CD8-positive, alpha-beta memory T cell (primary cell): ENCODE measurements at regions not wholly inside any gene's neighbourhood (a gene's known extent, or its start where the extent isn't known, plus 50 kb on each side); places are given as distances from the start of the nearest gene placed in this dataset.

ENCODE experiments used
- CTCF ChIA-PET: fragments of 350-600 bp; sonication (Branson Sonifier 250); formaldehyde crosslinking; loops from one replicate; lab custom pipeline; 2021; ENCODE audit warnings: antibody characterized with exemption; lab: Charles Lee
- POLR2A ChIA-PET: fragments of 350-600 bp; sonication (Branson Sonifier 250); formaldehyde crosslinking; loops from one replicate; lab custom pipeline; 2021; ENCODE audit warnings: antibody characterized with exemption; lab: Charles Lee
- DNase-seq, 5 donors: peaks; one replicate each; pipeline versions ENCODE4 v3.0.0 to v3.0.0-alpha.2; 2020 to 2022; ENCODE audit warnings: mixed read lengths in 1 of 5
- H3K27ac ChIP-seq: one replicate; pipeline ENCODE4 v1.7.0; 2013; ENCODE audit warnings: low read depth, mild to moderate bottlenecking, low read length, moderate library complexity
- H3K27me3 ChIP-seq: 2 replicates; pipeline ENCODE4 v1.7.0; 2013; ENCODE audit warnings: low read length, mild to moderate bottlenecking; ENCODE audit not compliant: insufficient read depth, poor library complexity, severe bottlenecking
- H3K36me3 ChIP-seq: 2 replicates; pipeline ENCODE4 v1.7.0; 2013; ENCODE audit warnings: mild to moderate bottlenecking, low read length, moderate library complexity; ENCODE audit not compliant: insufficient read depth
- H3K4me1 ChIP-seq: 2 replicates; pipeline ENCODE4 v1.7.0; 2013; ENCODE audit warnings: mild to moderate bottlenecking, low read length, moderate library complexity; ENCODE audit not compliant: insufficient read depth
- H3K4me3 ChIP-seq: 2 replicates; pipeline ENCODE4 v1.7.0; 2013; ENCODE audit warnings: mild to moderate bottlenecking, low read length
- H3K9me3 ChIP-seq: 2 replicates; pipeline ENCODE4 v1.7.0; 2013; ENCODE audit warnings: mild to moderate bottlenecking, low read length
- H3K27ac Mint-ChIP-seq, 8 donors: one replicate each; pipeline ENCODE4 v1.8.0; 2020 to 2021; ENCODE audit warnings: mixed read lengths in 8 of 8, mild to moderate bottlenecking in 6 of 8, inconsistent platforms in 3 of 8, moderate library complexity in 3 of 8
- H3K27me3 Mint-ChIP-seq, 2 donors: one replicate each; pipeline ENCODE4 v1.8.0; 2020 to 2021; ENCODE audit warnings: mixed read lengths in 2 of 2, mild to moderate bottlenecking in 1 of 2, moderate library complexity in 1 of 2
- H3K36me3 Mint-ChIP-seq, 3 donors: one replicate each; pipeline ENCODE4 v1.8.0; 2020 to 2021; ENCODE audit warnings: mixed read lengths in 3 of 3, inconsistent platforms in 1 of 3, mild to moderate bottlenecking in 1 of 3
- H3K4me1 Mint-ChIP-seq, 3 donors: one replicate each; pipeline ENCODE4 v1.8.0; 2020 to 2021; ENCODE audit warnings: mixed read lengths in 3 of 3, inconsistent platforms in 1 of 3, mild to moderate bottlenecking in 1 of 3
- H3K4me3 Mint-ChIP-seq, 7 donors: one replicate each; pipeline ENCODE4 v1.8.0; 2020 to 2021; ENCODE audit warnings: mixed read lengths in 7 of 7, mild to moderate bottlenecking in 6 of 7, moderate library complexity in 4 of 7, inconsistent platforms in 2 of 7
- H3K9me3 Mint-ChIP-seq, 5 donors: one replicate each; pipeline ENCODE4 v1.8.0; 2020 to 2022; ENCODE audit warnings: mixed read lengths in 5 of 5, mild to moderate bottlenecking in 3 of 5, moderate library complexity in 2 of 5, inconsistent platforms in 1 of 5

GRCh38 chr7:106488465-106488864 lies 172.5 kb downstream of the CCDC71L start:
- Histone ChIP-seq H3K27me3 (no peaks in the 10 kb centered on the region), H3K36me3 (no peaks in the 10 kb centered on the region), H3K4me1 (no peaks in the 10 kb centered on the region), H3K27ac (no peak overlapping the region), H3K4me3 (no peak overlapping the region), H3K9me3 (no peaks in the 10 kb centered on the region)
- H3K9me3 Mint-ChIP-seq: no peaks in the 10 kb centered on the region
- H3K27ac Mint-ChIP-seq: peak overlapping the region in 1 of 8 donors; percentile 34
- no peaks in the 10 kb centered on the region for H3K36me3 Mint-ChIP-seq
- ChIA-PET CTCF (no interaction called here), POLR2A (no interaction called here)
- H3K4me1 Mint-ChIP-seq: no peaks in the 10 kb centered on the region
- H3K4me3 Mint-ChIP-seq: no peak overlapping the region
- DNase-seq: no peak
- peaks cover 6 to 50% of the 10 kb centered on the region in 2 donors for H3K27me3 Mint-ChIP-seq

GRCh38 chr7:106487892-106488291 lies 173.1 kb downstream of the CCDC71L start:
- Histone ChIP-seq H3K4me1 (no peaks in the 10 kb centered on the region), H3K27ac (no peak overlapping the region), H3K4me3 (no peak overlapping the region), H3K27me3 (no peaks in the 10 kb centered on the region), H3K36me3 (no peaks in the 10 kb centered on the region), H3K9me3 (no peaks in the 10 kb centered on the region)
- no peak overlapping the region for H3K4me3 Mint-ChIP-seq
- H3K36me3 Mint-ChIP-seq: no peaks in the 10 kb centered on the region
- ChIA-PET POLR2A (no interaction called here), CTCF (no interaction called here)
- H3K27ac Mint-ChIP-seq: no peak overlapping the region
- peaks cover 6 to 52% of the 10 kb centered on the region in 2 donors for H3K27me3 Mint-ChIP-seq
- no peaks in the 10 kb centered on the region for H3K4me1 Mint-ChIP-seq
- no peak for DNase-seq
- no peaks in the 10 kb centered on the region for H3K9me3 Mint-ChIP-seq

- Histone ChIP-seq H3K27me3 (no peaks in the 10 kb centered on the region), H3K9me3 (no peaks in the 10 kb centered on the region), H3K36me3 (no peaks in the 10 kb centered on the region), H3K4me3 (no peak overlapping the region), H3K4me1 (no peaks in the 10 kb centered on the region), H3K27ac (no peak overlapping the region)
- no peaks in the 10 kb centered on the region for H3K9me3 Mint-ChIP-seq
- no peak for DNase-seq
- H3K27ac Mint-ChIP-seq: no peak overlapping the region
- H3K4me1 Mint-ChIP-seq: no peaks in the 10 kb centered on the region
- H3K36me3 Mint-ChIP-seq: no peaks in the 10 kb centered on the region
- ChIA-PET CTCF (no interaction called here), POLR2A (no interaction called here)
- no peak overlapping the region for H3K4me3 Mint-ChIP-seq
- H3K27me3 Mint-ChIP-seq: peaks cover 10 to 60% of the 10 kb centered on the region in 2 donors
Measured at GRCh38 chr7:106486331-106486730, 174.6 kb downstream of the CCDC71L start.

GRCh38 chr7:106485919-106486318 lies 175.0 kb downstream of the CCDC71L start:
- no peaks in the 10 kb centered on the region for H3K9me3 ChIP-seq
- POLR2A ChIA-PET: no interaction called here
- H3K36me3 Mint-ChIP-seq: no peaks in the 10 kb centered on the region
- no peaks in the 10 kb centered on the region for H3K4me1 ChIP-seq
- H3K9me3 Mint-ChIP-seq: no peaks in the 10 kb centered on the region
- no peak overlapping the region for H3K4me3 ChIP-seq
- no peaks in the 10 kb centered on the region for H3K4me1 Mint-ChIP-seq
- no peak for DNase-seq
- H3K36me3 ChIP-seq: no peaks in the 10 kb centered on the region
- H3K27ac Mint-ChIP-seq: no peak overlapping the region
- no peak overlapping the region for H3K27ac ChIP-seq
- H3K27me3 ChIP-seq: no peaks in the 10 kb centered on the region
- CTCF ChIA-PET: no interaction called here
- no peak overlapping the region for H3K4me3 Mint-ChIP-seq
- H3K27me3 Mint-ChIP-seq: peaks cover 7 to 61% of the 10 kb centered on the region in 2 donors

GRCh38 chr7:106485031-106485551 lies 175.9 kb downstream of the CCDC71L start:
- no peak overlapping the region for H3K27ac Mint-ChIP-seq
- H3K27ac ChIP-seq: no peak overlapping the region
- ChIA-PET POLR2A (no interaction called here), CTCF (no interaction called here)
- no peaks in the 10 kb centered on the region for H3K36me3 ChIP-seq
- no peaks in the 10 kb centered on the region for H3K36me3 Mint-ChIP-seq
- no peak overlapping the region for H3K4me3 ChIP-seq
- no peak overlapping the region for H3K4me3 Mint-ChIP-seq
- H3K4me1 Mint-ChIP-seq: no peaks in the 10 kb centered on the region
- H3K9me3 ChIP-seq: no peaks in the 10 kb centered on the region
- no peaks in the 10 kb centered on the region for H3K9me3 Mint-ChIP-seq
- no peaks in the 10 kb centered on the region for H3K27me3 ChIP-seq
- H3K4me1 ChIP-seq: no peaks in the 10 kb centered on the region
- no peak for DNase-seq
- peaks cover 5 to 56% of the 10 kb centered on the region in 2 donors for H3K27me3 Mint-ChIP-seq

- no peaks in the 10 kb centered on the region for H3K36me3 Mint-ChIP-seq
- DNase-seq: no peak
- H3K4me1 Mint-ChIP-seq: no peaks in the 10 kb centered on the region
- Histone ChIP-seq H3K4me3 (no peak overlapping the region), H3K9me3 (no peaks in the 10 kb centered on the region), H3K27me3 (no peaks in the 10 kb centered on the region), H3K27ac (no peak overlapping the region), H3K36me3 (no peaks in the 10 kb centered on the region), H3K4me1 (no peaks in the 10 kb centered on the region)
- H3K4me3 Mint-ChIP-seq: no peak overlapping the region
- ChIA-PET POLR2A (no interaction called here), CTCF (no interaction called here)
- peaks cover 6 to 51% of the 10 kb centered on the region in 2 donors for H3K27me3 Mint-ChIP-seq
- H3K9me3 Mint-ChIP-seq: no peaks in the 10 kb centered on the region
- no peak overlapping the region for H3K27ac Mint-ChIP-seq
Measured at GRCh38 chr7:106484562-106484961, 176.4 kb downstream of the CCDC71L start.

- H3K36me3 Mint-ChIP-seq: no peaks in the 10 kb centered on the region
- H3K9me3 Mint-ChIP-seq: no peaks in the 10 kb centered on the region
- no peaks in the 10 kb centered on the region for H3K4me1 Mint-ChIP-seq
- DNase-seq: no peak
- peaks cover 6 to 36% of the 10 kb centered on the region in 2 donors for H3K27me3 Mint-ChIP-seq
- POLR2A ChIA-PET: no interaction called here
- H3K4me3 Mint-ChIP-seq: no peak overlapping the region
- H3K9me3 ChIP-seq: no peaks in the 10 kb centered on the region
- H3K4me3 ChIP-seq: no peak overlapping the region
- H3K36me3 ChIP-seq: no peaks in the 10 kb centered on the region
- CTCF ChIA-PET: no interaction called here
- no peaks in the 10 kb centered on the region for H3K4me1 ChIP-seq
- no peak overlapping the region for H3K27ac Mint-ChIP-seq
- H3K27ac ChIP-seq: no peak overlapping the region
- H3K27me3 ChIP-seq: no peaks in the 10 kb centered on the region
Measured at GRCh38 chr7:106482091-106482490, 178.9 kb downstream of the CCDC71L start.

- H3K36me3 ChIP-seq: no peaks in the 10 kb centered on the region
- H3K36me3 Mint-ChIP-seq: no peaks in the 10 kb centered on the region
- no peak overlapping the region for H3K4me3 ChIP-seq
- DNase-seq: no peak
- no peak overlapping the region for H3K27ac ChIP-seq
- H3K4me1 Mint-ChIP-seq: no peaks in the 10 kb centered on the region
- peaks cover 6 to 34% of the 10 kb centered on the region in 2 donors for H3K27me3 Mint-ChIP-seq
- no peak overlapping the region for H3K4me3 Mint-ChIP-seq
- no peaks in the 10 kb centered on the region for H3K9me3 Mint-ChIP-seq
- no peak overlapping the region for H3K27ac Mint-ChIP-seq
- H3K9me3 ChIP-seq: no peaks in the 10 kb centered on the region
- H3K27me3 ChIP-seq: no peaks in the 10 kb centered on the region
- ChIA-PET CTCF (no interaction called here), POLR2A (no interaction called here)
- H3K4me1 ChIP-seq: no peaks in the 10 kb centered on the region
Measured at GRCh38 chr7:106480616-106481031, 180.3 kb downstream of the CCDC71L start.

GRCh38 chr7:106480161-106480579 lies 180.8 kb downstream of the CCDC71L start:
- CTCF ChIA-PET: no interaction called here
- no peaks in the 10 kb centered on the region for H3K36me3 Mint-ChIP-seq
- peaks cover 6 to 30% of the 10 kb centered on the region in 2 donors for H3K27me3 Mint-ChIP-seq
- Histone ChIP-seq H3K27ac (no peak overlapping the region), H3K4me1 (no peaks in the 10 kb centered on the region), H3K4me3 (no peak overlapping the region), H3K9me3 (no peaks in the 10 kb centered on the region), H3K36me3 (no peaks in the 10 kb centered on the region), H3K27me3 (no peaks in the 10 kb centered on the region)
- no peak overlapping the region for H3K4me3 Mint-ChIP-seq
- POLR2A ChIA-PET: no interaction called here
- H3K4me1 Mint-ChIP-seq: no peaks in the 10 kb centered on the region
- H3K27ac Mint-ChIP-seq: no peak overlapping the region
- H3K9me3 Mint-ChIP-seq: no peaks in the 10 kb centered on the region
- DNase-seq: no peak
